Activated T-helper 2 cell treated with anti-CD3 and anti-CD28 coated beads, Interferon-gamma antibody, Interleukin-2, Interleukin-4, amounts not matched to agents 10 μg/mL and 5 μg/mL and 100 μg/mL, durations not matched to agents 14 hours and 24 hours and 36 hours (primary cell): ENCODE measurements at regions not wholly inside any gene's neighbourhood (a gene's known extent, or its start where the extent isn't known, plus 50 kb on each side); places are given as distances from the start of the nearest gene placed in this dataset.
"Not testable (repeated sequence)": the region's sequence is repeated elsewhere in the genome, so short reads cannot be mapped to it uniquely, and the experiment has no call there.

Experiments
- DNase-seq: peaks from one replicate; pipeline ENCODE4 v3.0.0; 2021; ENCODE audit warnings: low spot score
- H3K27ac Mint-ChIP-seq: one replicate; pipeline ENCODE4 v1.8.0; 2021; ENCODE audit warnings: mixed read lengths
- H3K27me3 Mint-ChIP-seq: one replicate; pipeline ENCODE4 v1.8.0; 2021; ENCODE audit warnings: low read depth, mixed read lengths
- H3K36me3 Mint-ChIP-seq: one replicate; pipeline ENCODE4 v1.8.0; 2021; ENCODE audit warnings: low read depth, mixed read lengths
- H3K4me1 Mint-ChIP-seq: one replicate; pipeline ENCODE4 v1.8.0; 2021; ENCODE audit warnings: low read depth, mixed read lengths
- H3K4me3 Mint-ChIP-seq: one replicate; pipeline ENCODE4 v1.8.0; 2021; ENCODE audit warnings: low read depth, mild to moderate bottlenecking, moderate library complexity, mixed read lengths
- H3K9me3 Mint-ChIP-seq: one replicate; pipeline ENCODE4 v1.8.0; 2021; ENCODE audit warnings: mixed read lengths
- intact Hi-C: fragments of 100-400 bp; cut with micrococcal nuclease; formaldehyde crosslinking; loops from one replicate; pipeline ENCODE4 v1.15.1; 2023

DNA sequence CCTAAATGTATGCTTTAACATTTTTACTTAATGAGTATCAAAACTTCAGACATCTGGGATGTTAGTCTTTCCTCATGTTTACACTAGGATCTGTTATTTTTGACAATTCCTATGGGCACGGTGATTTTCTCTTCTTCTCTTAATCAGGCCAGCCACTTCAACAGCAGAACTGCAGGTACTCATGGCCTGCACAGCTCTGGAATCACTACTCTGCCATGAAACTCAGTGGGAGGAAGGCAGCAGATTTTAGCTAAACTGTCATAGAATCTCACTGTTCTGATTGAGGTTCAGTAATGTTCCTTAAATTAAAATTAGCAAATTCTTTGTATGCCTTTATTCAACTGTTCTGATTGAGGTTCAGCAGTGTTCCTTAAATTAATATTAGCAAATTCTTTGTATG, 1083.0 kb downstream of the SLITRK5 start:
- Mint-ChIP-seq H3K27me3 (no peaks in the 10 kb centered on the region), H3K27ac (no peak overlapping the region), H3K4me3 (no peak overlapping the region), H3K4me1 (no peaks in the 10 kb centered on the region), H3K9me3 (peaks cover 10% of the 10 kb centered on the region), H3K36me3 (no peaks in the 10 kb centered on the region)
- DNase-seq = no peak
- intact Hi-C loops = no loop called here

GRCh38 chr13:88761145-88761544, 1090.0 kb downstream of the SLITRK5 start:
- intact Hi-C loops = no loop called here
- Mint-ChIP-seq H3K4me3 (no peak overlapping the region), H3K36me3 (no peaks in the 10 kb centered on the region), H3K9me3 (peaks cover 15% of the 10 kb centered on the region), H3K4me1 (no peaks in the 10 kb centered on the region), H3K27me3 (no peaks in the 10 kb centered on the region), H3K27ac (no peak overlapping the region)
- DNase-seq = no peak

- no peak overlapping the region for H3K27ac Mint-ChIP-seq
- H3K9me3 Mint-ChIP-seq = peaks cover 9% of the 10 kb centered on the region
- DNase-seq = no peak
- H3K27me3 Mint-ChIP-seq = no peaks in the 10 kb centered on the region
- intact Hi-C loops = no loop called here
- no peaks in the 10 kb centered on the region for H3K36me3 Mint-ChIP-seq
- no peak overlapping the region for H3K4me3 Mint-ChIP-seq
- no peaks in the 10 kb centered on the region for H3K4me1 Mint-ChIP-seq
Measured at GRCh38 chr13:88764103-88764502, 1092.9 kb downstream of the SLITRK5 start.

GRCh38 chr13:88800505-88800904, 1129.3 kb downstream of the SLITRK5 start:
- no peak overlapping the region for H3K4me3 Mint-ChIP-seq
- intact Hi-C loops = no loop called here
- no peaks in the 10 kb centered on the region for H3K4me1 Mint-ChIP-seq
- H3K27ac Mint-ChIP-seq = no peak overlapping the region
- no peak for DNase-seq
- H3K27me3 Mint-ChIP-seq = no peaks in the 10 kb centered on the region
- peaks cover 15% of the 10 kb centered on the region for H3K9me3 Mint-ChIP-seq
- H3K36me3 Mint-ChIP-seq = no peaks in the 10 kb centered on the region

DNA sequence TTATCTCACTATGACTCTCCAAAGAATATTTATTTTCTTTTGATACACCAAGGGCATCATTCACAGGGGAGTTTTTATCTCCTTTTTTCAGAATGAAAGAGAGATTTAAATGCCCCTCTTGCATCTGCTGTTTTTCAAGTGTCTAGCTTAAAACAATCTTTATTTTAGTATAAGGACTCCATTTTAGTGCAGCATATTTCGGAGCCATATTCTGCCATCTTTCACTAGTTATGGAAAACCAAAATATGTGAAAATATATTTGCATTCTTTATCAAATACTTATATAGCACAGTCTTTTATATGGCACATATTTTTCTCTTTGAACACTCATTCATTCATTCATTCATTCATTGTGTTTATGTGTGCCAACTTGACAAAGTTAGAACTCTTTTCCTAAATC, 1130.2 kb downstream of the SLITRK5 start:
- H3K27me3 Mint-ChIP-seq = no peaks in the 10 kb centered on the region
- intact Hi-C loops = no loop called here
- H3K9me3 Mint-ChIP-seq = peaks cover 15% of the 10 kb centered on the region
- DNase-seq = no peak
- H3K27ac Mint-ChIP-seq = no peak overlapping the region
- no peak overlapping the region for H3K4me3 Mint-ChIP-seq
- no peaks in the 10 kb centered on the region for H3K4me1 Mint-ChIP-seq
- H3K36me3 Mint-ChIP-seq = no peaks in the 10 kb centered on the region

DNA sequence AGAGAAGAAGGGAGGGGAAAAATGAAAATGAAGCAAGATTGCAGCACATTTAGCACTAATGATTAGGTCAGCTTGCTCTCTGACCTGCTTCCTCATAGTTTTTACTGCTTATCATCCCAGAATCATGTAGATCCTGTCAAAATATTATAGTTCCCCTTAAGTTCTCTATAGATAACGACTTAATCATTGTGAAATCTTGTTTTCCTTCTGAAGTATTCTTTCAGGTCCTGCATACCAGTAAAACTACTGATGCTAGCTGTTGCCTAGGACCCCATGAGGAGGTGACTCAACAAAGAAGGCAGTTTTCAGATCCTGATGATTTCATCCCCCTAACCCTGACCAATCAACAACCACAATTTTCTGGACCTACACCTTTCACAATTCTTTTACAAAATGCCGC, 1131.7 kb downstream of the SLITRK5 start:
- no peaks in the 10 kb centered on the region for H3K36me3 Mint-ChIP-seq
- H3K9me3 Mint-ChIP-seq = peaks cover 24% of the 10 kb centered on the region
- DNase-seq = no peak
- intact Hi-C loops = no loop called here
- H3K4me1 Mint-ChIP-seq = no peaks in the 10 kb centered on the region
- H3K27ac Mint-ChIP-seq = no peak overlapping the region
- no peaks in the 10 kb centered on the region for H3K27me3 Mint-ChIP-seq
- no peak overlapping the region for H3K4me3 Mint-ChIP-seq

DNA sequence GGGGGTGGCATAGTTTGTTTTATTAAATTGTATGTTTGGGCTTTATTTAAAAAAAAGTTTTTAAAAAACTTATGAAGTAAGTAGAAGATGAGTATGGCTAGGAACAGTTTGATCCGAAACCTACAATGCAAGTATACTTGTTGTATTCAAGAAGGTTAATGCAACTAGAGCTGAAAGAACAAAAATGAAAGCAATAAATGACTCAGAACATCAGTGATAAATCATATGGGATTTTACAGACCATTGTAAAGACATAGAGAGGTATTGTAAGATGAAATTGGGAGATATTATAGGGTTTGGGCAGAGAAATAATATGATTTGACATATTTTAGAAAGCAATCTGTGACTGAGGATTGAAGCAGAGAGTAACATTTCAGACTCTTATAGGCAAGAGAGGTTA, 1135.3 kb downstream of the SLITRK5 start:
- Mint-ChIP-seq H3K9me3 (peaks cover 27% of the 10 kb centered on the region), H3K27ac (no peak overlapping the region), H3K27me3 (no peaks in the 10 kb centered on the region), H3K4me1 (no peaks in the 10 kb centered on the region), H3K36me3 (no peaks in the 10 kb centered on the region), H3K4me3 (no peak overlapping the region)
- no peak for DNase-seq
- intact Hi-C loops = no loop called here

DNA sequence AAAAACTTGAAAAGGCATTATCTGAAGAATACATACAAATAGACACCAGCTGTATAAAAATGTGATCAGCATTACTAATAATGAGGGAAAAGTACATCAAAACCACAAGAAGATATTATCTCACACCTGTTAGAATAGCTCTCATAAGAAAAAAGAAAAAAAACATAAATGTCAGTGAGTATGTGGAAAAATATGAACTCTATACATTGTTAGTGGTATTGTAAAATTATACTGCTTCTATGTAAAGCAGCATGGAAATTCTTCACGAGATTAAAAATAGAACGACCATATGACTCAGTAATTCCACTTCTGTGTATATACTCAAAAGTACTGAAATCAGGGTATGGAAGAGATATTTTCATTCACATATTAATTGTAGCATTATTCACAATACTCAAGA, 1146.4 kb downstream of the SLITRK5 start:
- intact Hi-C loops = no loop called here
- H3K27me3 Mint-ChIP-seq = no peaks in the 10 kb centered on the region
- H3K4me3 Mint-ChIP-seq = no peak overlapping the region
- no peaks in the 10 kb centered on the region for H3K36me3 Mint-ChIP-seq
- H3K9me3 Mint-ChIP-seq = peaks cover 23% of the 10 kb centered on the region
- no peak overlapping the region for H3K27ac Mint-ChIP-seq
- DNase-seq = no peak
- no peaks in the 10 kb centered on the region for H3K4me1 Mint-ChIP-seq

GRCh38 chr13:88823114-88823513, 1151.9 kb downstream of the SLITRK5 start:
- peaks cover 13% of the 10 kb centered on the region for H3K9me3 Mint-ChIP-seq
- H3K27ac Mint-ChIP-seq = no peak overlapping the region
- H3K36me3 Mint-ChIP-seq = no peaks in the 10 kb centered on the region
- H3K27me3 Mint-ChIP-seq = no peaks in the 10 kb centered on the region
- H3K4me1 Mint-ChIP-seq = no peaks in the 10 kb centered on the region
- no peak overlapping the region for H3K4me3 Mint-ChIP-seq
- intact Hi-C loops = no loop called here
- DNase-seq = no peak

- Mint-ChIP-seq H3K27me3 (no peaks in the 10 kb centered on the region), H3K36me3 (no peaks in the 10 kb centered on the region), H3K27ac (no peak overlapping the region), H3K4me3 (no peak overlapping the region), H3K9me3 (peaks cover 18% of the 10 kb centered on the region), H3K4me1 (no peaks in the 10 kb centered on the region)
- intact Hi-C loops = no loop called here
- DNase-seq = no peak
Measured at GRCh38 chr13:88824218-88824617, 1153.0 kb downstream of the SLITRK5 start.

- no peaks in the 10 kb centered on the region for H3K4me1 Mint-ChIP-seq
- H3K27me3 Mint-ChIP-seq = no peaks in the 10 kb centered on the region
- no peaks in the 10 kb centered on the region for H3K36me3 Mint-ChIP-seq
- intact Hi-C loops = no loop called here
- H3K4me3 Mint-ChIP-seq = no peak overlapping the region
- H3K27ac Mint-ChIP-seq = no peak overlapping the region
- DNase-seq = no peak
- H3K9me3 Mint-ChIP-seq = peaks cover 14% of the 10 kb centered on the region
Measured at GRCh38 chr13:88840085-88840484, 1168.9 kb downstream of the SLITRK5 start.

DNA sequence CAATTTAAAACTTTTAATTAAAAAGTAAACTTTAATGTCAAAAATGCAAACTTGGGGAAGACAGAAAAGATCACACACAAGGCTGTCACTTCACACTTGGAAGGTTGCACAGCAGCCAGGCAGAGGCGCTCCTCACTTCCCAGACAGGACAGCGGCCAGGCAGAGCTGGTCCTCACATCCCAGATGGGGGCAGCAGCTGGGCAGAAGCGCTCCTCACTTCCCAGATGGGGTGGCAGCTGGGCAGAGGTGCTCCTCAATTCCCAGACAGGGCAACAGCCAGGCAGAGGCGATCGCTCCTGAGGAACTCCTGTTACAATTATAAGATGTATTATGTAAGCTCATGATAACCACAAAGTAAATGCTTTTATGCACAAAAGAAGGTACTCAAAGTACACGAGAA, 1181.1 kb downstream of the SLITRK5 start:
- peaks cover 28% of the 10 kb centered on the region for H3K9me3 Mint-ChIP-seq
- H3K27ac Mint-ChIP-seq, H3K4me1 Mint-ChIP-seq, DNase-seq, H3K27me3 Mint-ChIP-seq, H3K36me3 Mint-ChIP-seq, intact Hi-C loops, H3K4me3 Mint-ChIP-seq: not testable (repeated sequence)

DNA sequence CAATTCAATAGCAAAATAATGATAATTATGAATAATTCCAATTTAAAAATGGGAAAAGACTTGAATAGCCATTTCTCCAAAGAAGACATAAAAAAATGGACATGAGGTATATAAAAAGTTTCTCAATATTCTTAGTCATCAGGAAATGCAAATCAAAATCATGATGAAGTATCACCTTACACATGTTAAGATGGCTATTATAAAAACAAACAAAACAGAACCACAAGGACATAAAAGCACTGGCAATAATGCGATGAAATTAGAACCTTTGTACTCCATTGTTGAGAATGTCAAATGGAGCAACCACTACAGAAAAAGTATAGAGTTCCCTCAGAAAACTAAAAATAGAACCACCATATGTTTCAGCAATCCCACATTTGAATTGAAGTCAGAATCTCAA, 1186.1 kb downstream of the SLITRK5 start:
- no peak for DNase-seq
- Mint-ChIP-seq H3K27ac (no peak overlapping the region), H3K4me1 (no peaks in the 10 kb centered on the region), H3K9me3 (peaks cover 17% of the 10 kb centered on the region), H3K27me3 (no peaks in the 10 kb centered on the region), H3K4me3 (no peak overlapping the region), H3K36me3 (no peaks in the 10 kb centered on the region)
- intact Hi-C loops = no loop called here

DNA sequence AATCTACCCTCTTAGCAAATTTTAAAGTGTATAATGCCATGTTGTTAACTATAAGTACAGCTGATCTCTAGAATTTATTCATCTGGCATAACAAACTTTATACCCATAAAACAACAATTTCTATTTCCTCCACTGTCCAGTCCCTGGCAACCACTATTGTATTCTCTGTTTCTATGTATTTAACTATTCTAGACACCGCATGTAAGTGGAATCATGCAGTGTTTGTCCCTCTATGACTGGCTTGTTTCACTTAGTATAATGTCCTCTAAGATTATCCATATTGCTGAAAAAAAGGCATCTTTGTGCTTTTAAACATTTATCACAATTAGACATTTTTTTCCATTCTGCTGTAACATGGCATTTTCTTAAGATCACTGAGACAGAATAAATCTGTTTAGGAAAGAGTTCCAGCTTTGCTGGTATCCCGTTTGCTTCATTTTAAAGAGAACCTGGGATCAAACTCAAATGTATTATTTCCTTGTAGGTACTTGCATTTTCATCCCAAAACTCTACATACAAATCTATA, 1191.0 kb downstream of the SLITRK5 start:
- no peak for DNase-seq
- H3K9me3 Mint-ChIP-seq = no peaks in the 10 kb centered on the region
- intact Hi-C loops = no loop called here
- H3K27ac Mint-ChIP-seq = no peak overlapping the region
- no peaks in the 10 kb centered on the region for H3K27me3 Mint-ChIP-seq
- no peaks in the 10 kb centered on the region for H3K36me3 Mint-ChIP-seq
- H3K4me1 Mint-ChIP-seq = no peaks in the 10 kb centered on the region
- H3K4me3 Mint-ChIP-seq = no peak overlapping the region
